ENCODE measurements at regions not wholly inside any gene's neighbourhood (a gene's known extent, or its start where the extent isn't known, plus 50 kb on each side); places are given as distances from the start of the nearest gene placed in this dataset.

GRCh38 chr4:27711041-27711440 is 850.4 kb downstream of the STIM2 start:
- no peak overlapping the region for H3K4me3 ChIP-seq (ENCODE audit: low read length)
- TF ChIP-seq CTCF (IDR thresholded peaks at IDR 0.05; ENCODE audit: insufficient read depth, low read depth, low read length, missing control alignments) = no peak
- DNase-seq (ENCODE audit: low read depth) = no peak

- no peak for TF ChIP-seq CTCF (IDR thresholded peaks at IDR 0.05; ENCODE audit: insufficient read depth, low read depth, low read length, missing control alignments)
- H3K4me3 ChIP-seq (ENCODE audit: low read length) = no peak overlapping the region
- peak; percentile 83 for DNase-seq (ENCODE audit: low read depth)
Observed at GRCh38 chr4:27714073-27714472, 853.4 kb downstream of the STIM2 start.

- no peak for TF ChIP-seq CTCF (IDR thresholded peaks at IDR 0.05; ENCODE audit: insufficient read depth, low read depth, low read length, missing control alignments)
- no peak overlapping the region for H3K4me3 ChIP-seq (ENCODE audit: low read length)
- no peak for DNase-seq (ENCODE audit: low read depth)
Observed at GRCh38 chr4:27716693-27717430, 856.2 kb downstream of the STIM2 start.

- no peak overlapping the region for H3K4me3 ChIP-seq (ENCODE audit: low read length)
- DNase-seq (ENCODE audit: low read depth) = no peak
Observed at GRCh38 chr4:27717431-27717755, 856.8 kb downstream of the STIM2 start.

GRCh38 chr4:27720010-27720766 is 859.5 kb downstream of the STIM2 start:
- no peak overlapping the region for H3K4me3 ChIP-seq (ENCODE audit: low read length)
- no peak for DNase-seq (ENCODE audit: low read depth)
- no peak for TF ChIP-seq CTCF (IDR thresholded peaks at IDR 0.05; ENCODE audit: insufficient read depth, low read depth, low read length, missing control alignments)

More at GRCh38 chr4:27717431-27717755, 856.8 kb downstream of the STIM2 start:
- no peak for TF ChIP-seq CTCF (IDR thresholded peaks at IDR 0.05; ENCODE audit: insufficient read depth, low read depth, low read length, missing control alignments)

GRCh38 chr4:27721193-27721592 is 860.6 kb downstream of the STIM2 start:
- DNase-seq (ENCODE audit: low read depth) = no peak
- no peak for TF ChIP-seq CTCF (IDR thresholded peaks at IDR 0.05; ENCODE audit: insufficient read depth, low read depth, low read length, missing control alignments)
- no peak overlapping the region for H3K4me3 ChIP-seq (ENCODE audit: low read length)
